Ascending aorta (tissue), 2 donors: ENCODE measurements at regions not wholly inside any gene's neighbourhood (a gene's known extent, or its start where the extent isn't known, plus 50 kb on each side); places are given as distances from the start of the nearest gene placed in this dataset.

ENCODE experiments used
- DNase-seq, 2 donors: peaks; one replicate each; pipeline ENCODE4 v3.0.0-alpha.2; 2019; ENCODE audit warnings: low spot score in 2 of 2
- H3K27ac ChIP-seq, 2 donors: fragments of 200-600 bp; sonication (generic); one replicate each; pipeline ENCODE4 v1.5.1; 2016 to 2017; ENCODE audit warnings: mild to moderate bottlenecking in 1 of 2
- H3K27me3 ChIP-seq: fragments of 200-600 bp; sonication (generic); one replicate; pipeline ENCODE4 v1.5.1; 2017
- H3K36me3 ChIP-seq, 2 donors: fragments of 200-600 bp; sonication (generic); one replicate each; pipeline ENCODE4 v1.5.1; 2016
- H3K4me1 ChIP-seq, 2 donors: fragments of 200-600 bp; sonication (generic); one replicate each; pipeline ENCODE4 v1.5.1; 2016 to 2017; ENCODE audit warnings: mild to moderate bottlenecking in 1 of 2
- H3K4me3 ChIP-seq, 2 donors: fragments of 200-600 bp; sonication (generic); one replicate each; pipeline ENCODE4 v1.5.1; 2016 to 2017; ENCODE audit warnings: mild to moderate bottlenecking in 1 of 2
- H3K9me3 ChIP-seq, 2 donors: fragments of 200-600 bp; sonication (generic); one replicate each; pipeline ENCODE4 v1.5.1; 2016
- intact Hi-C: fragments of 100-400 bp; cut with DNase I; formaldehyde crosslinking; loops from one replicate; pipeline ENCODE4 v1.15.1; 2023
- TF ChIP-seq, protein P1 (sequence below), 3 experiments: fragments of 200-600 bp in 2 of 3; fragments of 450-650 bp in 1 of 3; sonication (generic) in 2 of 3; IDR thresholded peaks; one replicate each; pipeline ENCODE4 v1.5.1; 2016 to 2019; ENCODE audit warnings: antibody characterized with exemption in 3 of 3, mild to moderate bottlenecking in 1 of 3, moderate library complexity in 1 of 3

DNA sequence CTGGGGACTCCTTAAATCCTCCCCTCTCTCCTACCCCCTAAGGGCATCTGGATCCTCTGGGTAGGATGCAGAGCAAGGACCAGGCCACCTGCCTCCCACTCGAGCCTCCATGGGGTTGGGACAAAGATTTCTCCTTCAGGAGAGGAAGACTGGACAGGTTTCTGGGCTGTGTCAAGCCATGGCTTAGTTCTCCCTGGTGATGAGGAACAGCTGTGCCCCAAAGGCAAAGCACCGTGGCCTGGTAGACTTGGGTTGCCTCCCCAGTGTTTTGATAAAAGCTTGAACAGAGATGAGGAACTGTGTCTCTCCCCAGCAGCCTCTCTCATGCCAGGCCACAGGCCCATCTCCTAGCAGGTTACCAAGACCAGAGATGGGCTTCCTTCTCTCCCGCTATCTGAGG is 238.3 kb downstream of the WDR11 start:
- intact Hi-C loops, result no loop called here
- H3K36me3 ChIP-seq, result no peaks in the 10 kb centered on the region
- no peaks in the 10 kb centered on the region for H3K9me3 ChIP-seq
- no peak for DNase-seq
- TF ChIP-seq, protein P1, sequence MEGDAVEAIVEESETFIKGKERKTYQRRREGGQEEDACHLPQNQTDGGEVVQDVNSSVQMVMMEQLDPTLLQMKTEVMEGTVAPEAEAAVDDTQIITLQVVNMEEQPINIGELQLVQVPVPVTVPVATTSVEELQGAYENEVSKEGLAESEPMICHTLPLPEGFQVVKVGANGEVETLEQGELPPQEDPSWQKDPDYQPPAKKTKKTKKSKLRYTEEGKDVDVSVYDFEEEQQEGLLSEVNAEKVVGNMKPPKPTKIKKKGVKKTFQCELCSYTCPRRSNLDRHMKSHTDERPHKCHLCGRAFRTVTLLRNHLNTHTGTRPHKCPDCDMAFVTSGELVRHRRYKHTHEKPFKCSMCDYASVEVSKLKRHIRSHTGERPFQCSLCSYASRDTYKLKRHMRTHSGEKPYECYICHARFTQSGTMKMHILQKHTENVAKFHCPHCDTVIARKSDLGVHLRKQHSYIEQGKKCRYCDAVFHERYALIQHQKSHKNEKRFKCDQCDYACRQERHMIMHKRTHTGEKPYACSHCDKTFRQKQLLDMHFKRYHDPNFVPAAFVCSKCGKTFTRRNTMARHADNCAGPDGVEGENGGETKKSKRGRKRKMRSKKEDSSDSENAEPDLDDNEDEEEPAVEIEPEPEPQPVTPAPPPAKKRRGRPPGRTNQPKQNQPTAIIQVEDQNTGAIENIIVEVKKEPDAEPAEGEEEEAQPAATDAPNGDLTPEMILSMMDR (IDR thresholded peaks at IDR 0.05), result no peak
- no peak overlapping the region for H3K4me3 ChIP-seq
- H3K27ac ChIP-seq, result no peak overlapping the region
- no peaks in the 10 kb centered on the region for H3K27me3 ChIP-seq
- no peaks in the 10 kb centered on the region for H3K4me1 ChIP-seq

DNA sequence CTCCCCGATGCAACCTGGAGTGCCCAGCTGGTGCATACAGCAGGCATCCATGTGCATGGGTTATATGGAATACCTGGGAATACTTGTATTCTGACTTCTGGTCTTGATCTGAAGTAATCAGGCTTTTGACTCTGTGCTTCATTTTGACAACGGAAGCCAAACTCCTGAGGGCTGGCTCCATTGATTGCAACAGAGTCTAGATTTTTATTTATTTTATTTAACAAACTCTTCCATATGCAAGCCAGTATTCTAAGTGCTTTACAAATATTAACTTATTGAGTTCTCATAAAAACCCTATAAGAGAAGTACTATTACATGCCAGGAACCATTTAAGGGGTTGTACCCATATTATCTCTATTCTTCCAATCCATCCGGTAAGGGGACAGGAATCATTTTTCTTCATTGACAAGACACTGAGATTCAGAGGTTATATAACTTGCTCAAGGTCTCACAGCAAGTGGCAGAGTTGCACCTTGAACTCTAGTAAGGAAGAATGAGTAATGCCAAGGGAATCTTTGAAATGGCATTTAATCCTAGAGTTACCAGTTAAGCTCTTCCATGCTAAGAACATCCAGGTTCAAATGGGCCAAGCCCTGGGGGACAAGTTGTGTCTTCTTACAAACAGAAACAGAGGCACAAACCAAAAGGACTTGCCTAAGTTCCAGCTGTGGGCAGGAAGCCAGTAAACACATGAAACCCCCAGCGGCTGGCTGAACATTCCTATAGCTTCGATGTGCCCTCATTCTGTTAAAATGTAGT is 241.0 kb downstream of the WDR11 start:
- Histone ChIP-seq H3K36me3 (no peaks in the 10 kb centered on the region), H3K4me3 (no peak overlapping the region), H3K4me1 (no peaks in the 10 kb centered on the region), H3K9me3 (no peaks in the 10 kb centered on the region), H3K27me3 (no peaks in the 10 kb centered on the region), H3K27ac (no peak overlapping the region)
- TF ChIP-seq, protein P1 (IDR thresholded peaks at IDR 0.05), result no peak
- intact Hi-C loops, result no loop called here
- DNase-seq, result no peak

DNA sequence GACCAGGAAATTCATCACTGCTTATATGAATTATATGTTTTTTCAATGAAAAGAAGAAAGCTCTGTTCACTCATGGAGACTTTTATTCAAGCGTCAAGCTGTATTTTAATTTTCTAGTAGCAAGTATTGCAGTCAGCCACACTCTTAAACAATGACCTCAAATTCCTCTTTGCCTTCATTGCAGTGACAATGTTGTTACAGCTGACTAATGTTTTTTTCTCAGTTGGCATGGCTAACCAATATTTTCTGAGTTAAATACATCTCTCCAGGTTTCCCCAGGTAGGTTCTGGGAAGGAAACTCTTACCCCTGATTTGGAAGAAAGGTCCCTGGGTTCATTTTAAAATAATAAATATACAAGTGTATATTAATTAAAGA is 241.5 kb downstream of the WDR11 start:
- H3K9me3 ChIP-seq, result no peaks in the 10 kb centered on the region
- intact Hi-C loops, result no loop called here
- no peak for DNase-seq
- H3K4me1 ChIP-seq, result no peaks in the 10 kb centered on the region
- H3K4me3 ChIP-seq, result no peak overlapping the region
- no peaks in the 10 kb centered on the region for H3K36me3 ChIP-seq
- H3K27ac ChIP-seq, result no peak overlapping the region
- TF ChIP-seq, protein P1 (IDR thresholded peaks at IDR 0.05), result no peak
- H3K27me3 ChIP-seq, result no peaks in the 10 kb centered on the region

GRCh38 chr10:121096617-121097431 is 245.7 kb downstream of the WDR11 start:
- intact Hi-C loops, result no loop called here
- TF ChIP-seq, protein P1 (IDR thresholded peaks at IDR 0.05), result no peak

GRCh38 chr10:121098211-121098610 is 247.0 kb downstream of the WDR11 start:
- intact Hi-C loops, result no loop called here
- Histone ChIP-seq H3K4me1 (no peaks in the 10 kb centered on the region), H3K27me3 (no peaks in the 10 kb centered on the region), H3K27ac (no peak overlapping the region), H3K36me3 (no peaks in the 10 kb centered on the region), H3K4me3 (no peak overlapping the region), H3K9me3 (no peaks in the 10 kb centered on the region)
- no peak for DNase-seq
- TF ChIP-seq, protein P1 (IDR thresholded peaks at IDR 0.05), result no peak

More at GRCh38 chr10:121096617-121097431, 245.7 kb downstream of the WDR11 start:
- no peaks in the 10 kb centered on the region for H3K9me3 ChIP-seq
- no peaks in the 10 kb centered on the region for H3K36me3 ChIP-seq
- H3K27ac ChIP-seq, result no peak overlapping the region
- H3K27me3 ChIP-seq, result no peaks in the 10 kb centered on the region
- DNase-seq, result no peak
- H3K4me1 ChIP-seq, result no peaks in the 10 kb centered on the region
- H3K4me3 ChIP-seq, result no peak overlapping the region
